ENCODE measurements at regions not wholly inside any gene's neighbourhood (a gene's known extent, or its start where the extent isn't known, plus 50 kb on each side); places are given as distances from the start of the nearest gene placed in this dataset.

GRCh38 chr1:57532299-57532698 is 108.4 kb upstream of the DAB1 start:
- intact Hi-C loops (cut with micrococcal nuclease): no loop called here
- no peak overlapping the region for H3K27ac ChIP-seq (ENCODE audit: extremely low read depth, low read depth, low read length)
- no peak for TF ChIP-seq HINFP (tag; conservative IDR thresholded peaks at IDR 0.05; ENCODE audit: low read depth)
- no peak for TF ChIP-seq ZNF274 (IDR thresholded peaks at IDR 0.05; ENCODE audit: borderline replicate concordance, low read depth, low read length)
- TF ChIP-seq SUPT5H (IDR thresholded peaks at IDR 0.05): no peak
- no peak for TF ChIP-seq SNAPC5 (CRISPR knock-in tag; IDR thresholded peaks at IDR 0.05)
- TF ChIP-seq FOXJ2 (tag; IDR thresholded peaks at IDR 0.05): no peak
- no peak for TF ChIP-seq TAF1 (IDR thresholded peaks at IDR 0.05; ENCODE audit: control insufficient read depth, extremely low read depth, insufficient read depth, low read length, severe bottlenecking)
- no peak for TF ChIP-seq ZC3H4 (CRISPR knock-in tag; IDR thresholded peaks at IDR 0.05; ENCODE audit: borderline replicate concordance)
- TF ChIP-seq ZNF830 (CRISPR knock-in tag; IDR thresholded peaks at IDR 0.05): no peak
- TF ChIP-seq CBFA2T2 (conservative IDR thresholded peaks at IDR 0.05): no peak; the same call in 1 of the 2 replicates
- no peak for TF ChIP-seq HDAC2 (IDR thresholded peaks at IDR 0.05)
- TF ChIP-seq ILF3 (IDR thresholded peaks at IDR 0.05; ENCODE audit: borderline replicate concordance): no peak
- TF ChIP-seq SAFB2 (IDR thresholded peaks at IDR 0.05; ENCODE audit: borderline replicate concordance, low read depth, low read length, severe bottlenecking): no peak
- TF ChIP-seq PHF20 (IDR thresholded peaks at IDR 0.05; ENCODE audit: partially characterized antibody): no peak
- no peak for TF ChIP-seq SRSF7 (optimal IDR thresholded peaks at IDR 0.05; ENCODE audit: low read depth, low read length)
- TF ChIP-seq SMARCB1 (IDR thresholded peaks at IDR 0.05; ENCODE audit: insufficient read length, low read depth): no peak
- no peak for TF ChIP-seq ATF3 (IDR thresholded peaks at IDR 0.05)
- no peak for TF ChIP-seq ATF3 (CRISPR knock-in tag; conservative IDR thresholded peaks at IDR 0.05)
- TF ChIP-seq ZFP91 (CRISPR knock-in tag; IDR thresholded peaks at IDR 0.05): no peak
- TF ChIP-seq TEAD4 (IDR thresholded peaks at IDR 0.05; ENCODE audit: low read length): 0 out of 2 replicates have a peak, but pooled peaks have one; percentile 29
- no peak for TF ChIP-seq TEAD4 (CRISPR knock-in tag; IDR thresholded peaks at IDR 0.05; ENCODE audit: borderline replicate concordance)
- TF ChIP-seq ZFX (CRISPR knock-in tag; IDR thresholded peaks at IDR 0.05): no peak
- peak; percentile 35; the same call in 1 of the 2 replicates for TF ChIP-seq ARID1B (IDR thresholded peaks at IDR 0.05)
- TF ChIP-seq TAL1 (IDR thresholded peaks at IDR 0.05): peak; percentile 52

More at GRCh38 chr1:57532299-57532698, 108.4 kb upstream of the DAB1 start:
- H4K20me1 ChIP-seq (replicated peaks; ENCODE audit: control insufficient read depth, insufficient read depth, low read length): no peaks in the 10 kb centered on the region
- no peaks in the 10 kb centered on the region for H3K36me3 ChIP-seq (ENCODE audit: control insufficient read depth, insufficient read depth, low read length)
- H3K9me1 ChIP-seq (ENCODE audit: control insufficient read depth, insufficient read depth, low read length): no peaks in the 10 kb centered on the region
- no peaks in the 10 kb centered on the region for H3K4me1 ChIP-seq (replicated peaks in 1 of 2; ENCODE audit: control insufficient read depth in 2 of 2, insufficient read depth in 2 of 2, low read length in 2 of 2)
- H3K4me2 ChIP-seq (ENCODE audit: insufficient read depth, low read length): no peak overlapping the region
- ChIA-PET POLR2A (no interaction called here), CTCF (ENCODE audit: low intra/inter-chr PET ratio) (no interaction called here)
- ATAC-seq: no peak
- no peak overlapping the region for H3K4me3 ChIP-seq
- in situ Hi-C loops (cut with MboI): no loop called here
- no TSS peak for BruUV-seq (replicated peaks)
- H3K27me3 ChIP-seq (ENCODE audit: control insufficient read depth in 2 of 2, insufficient read depth in 2 of 2, low read length in 2 of 2): no peaks in the 10 kb centered on the region
- no peak overlapping the region for H3K9ac ChIP-seq (ENCODE audit: insufficient read depth in 1 of 2, low read depth in 2 of 2, low read length in 2 of 2)
- H2AFZ ChIP-seq (ENCODE audit: low read depth, low read length): no peak overlapping the region
- no peak for DNase-seq (ENCODE audit: extremely low read depth in 1 of 4, low spot score in 3 of 4)
- no peak for FAIRE-seq
- no peaks in the 10 kb centered on the region for H3K79me2 ChIP-seq (ENCODE audit: control insufficient read depth, insufficient read depth, low read length)
- whole genome bisulfite sequencing (ENCODE audit: insufficient coverage, low coverage, missing lambda C conversion rate): 0% methylated on average over 1 of the region's 1 CpG
- no peaks in the 10 kb centered on the region for H3K9me3 ChIP-seq (replicated peaks; ENCODE audit: control insufficient read depth, insufficient read depth, low read depth, low read length)

All from K562 (cell line).